GM12891 (cell line): ENCODE measurements at regions not wholly inside any gene's neighbourhood (a gene's known extent, or its start where the extent isn't known, plus 50 kb on each side); places are given as distances from the start of the nearest gene placed in this dataset.

Experiments
- POLR2A ChIP-seq: IDR thresholded peaks from 2 replicates; pipeline ENCODE4 v1.6.1; 2011; ENCODE audit warnings: low read depth, low read length, control low read depth
- POLR2AphosphoS5 ChIP-seq: IDR thresholded peaks from 2 replicates; pipeline ENCODE4 v1.6.1; 2011; ENCODE audit warnings: low read depth, low read length, control low read depth
- POU2F2 ChIP-seq: IDR thresholded peaks from 2 replicates; pipeline ENCODE4 v1.6.1; 2011; ENCODE audit warnings: low read depth, mild to moderate bottlenecking, control low read depth, low read length, moderate library complexity
- SPI1 ChIP-seq: IDR thresholded peaks from 2 replicates; pipeline ENCODE4 v1.6.1; 2011; ENCODE audit warnings: low read depth, low read length, control low read depth
- TAF1 ChIP-seq: IDR thresholded peaks from 2 replicates; pipeline ENCODE4 v1.6.1; 2011; ENCODE audit warnings: low read depth, low read length, control low read depth

DNA sequence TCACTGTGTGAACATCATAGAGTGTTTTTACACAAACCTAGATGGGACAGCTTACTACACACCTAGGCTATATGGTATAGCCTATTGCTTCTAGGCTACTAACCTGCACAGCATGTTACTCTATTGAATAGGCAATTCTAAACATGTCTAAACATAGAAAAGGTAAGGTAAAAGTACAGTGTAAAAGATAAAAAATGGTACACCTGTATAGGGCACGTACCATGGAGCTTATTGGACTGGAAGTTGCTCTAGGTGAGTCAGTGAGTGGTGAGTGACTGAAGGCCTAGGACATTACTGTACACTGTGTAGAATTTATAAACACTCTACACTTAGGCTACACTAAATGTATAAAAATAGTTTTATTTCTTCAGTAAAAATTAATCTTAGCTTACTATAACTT is 182.0 kb upstream of the THSD7A start:
- no peak for TF ChIP-seq POLR2AphosphoS5
- TF ChIP-seq POLR2A, result no peak
- no peak for TF ChIP-seq TAF1
- no peak for TF ChIP-seq SPI1
- TF ChIP-seq POU2F2, result no peak
